SK-MEL-5 (cell line): ENCODE measurements at regions not wholly inside any gene's neighbourhood (a gene's known extent, or its start where the extent isn't known, plus 50 kb on each side); places are given as distances from the start of the nearest gene placed in this dataset.
A peak's percentile ranks its signal among the peaks of the same experiment; 100 is the strongest.

Source experiments
- DNase-seq: peaks from one replicate; pipeline ENCODE4 v3.0.0-alpha.2; 2016; ENCODE audit warnings: low read depth, low spot score
- in situ Hi-C: cut with HindIII; loops from 2 replicates; pipeline ENCODE4 v1.10.0; 2016; ENCODE audit warnings: low sequenced_read_pairs, high pct_unique_total_duplicates, low pct_unique_long_range_greater_than_20kb

- in situ Hi-C loops, result no loop called here
- no peak for DNase-seq
Observed at GRCh38 chr2:144701259-144701658, 181.3 kb upstream of the ZEB2 start.

GRCh38 chr2:144698156-144698555 is 178.2 kb upstream of the ZEB2 start:
- DNase-seq, result no peak
- in situ Hi-C loops, result no loop called here

DNA sequence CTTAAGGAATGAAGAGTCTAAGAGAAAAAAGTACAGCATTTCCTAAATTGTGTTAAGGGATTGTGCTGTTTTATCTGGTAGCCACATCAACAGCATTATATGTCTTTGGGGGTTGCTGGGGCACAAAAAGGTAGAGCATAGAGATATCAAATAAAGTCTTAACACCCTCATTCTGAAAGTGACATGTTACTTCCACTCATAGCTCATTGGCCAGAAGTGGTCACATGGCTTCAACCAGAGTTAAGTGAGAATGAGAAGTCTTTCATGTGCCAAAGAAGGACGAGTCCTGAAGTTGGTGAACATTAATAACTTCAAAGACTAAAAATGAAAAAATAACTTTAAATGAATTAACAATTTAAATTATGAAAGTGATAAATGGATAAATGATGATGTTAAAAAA is 175.7 kb upstream of the ZEB2 start:
- in situ Hi-C loops, result no loop called here
- DNase-seq, result no peak

- no peak for DNase-seq
- in situ Hi-C loops, result no loop called here
Observed at GRCh38 chr2:144694456-144694855, 174.5 kb upstream of the ZEB2 start.

GRCh38 chr2:144693179-144693578 is 173.3 kb upstream of the ZEB2 start:
- no peak for DNase-seq
- in situ Hi-C loops, result no loop called here

DNA sequence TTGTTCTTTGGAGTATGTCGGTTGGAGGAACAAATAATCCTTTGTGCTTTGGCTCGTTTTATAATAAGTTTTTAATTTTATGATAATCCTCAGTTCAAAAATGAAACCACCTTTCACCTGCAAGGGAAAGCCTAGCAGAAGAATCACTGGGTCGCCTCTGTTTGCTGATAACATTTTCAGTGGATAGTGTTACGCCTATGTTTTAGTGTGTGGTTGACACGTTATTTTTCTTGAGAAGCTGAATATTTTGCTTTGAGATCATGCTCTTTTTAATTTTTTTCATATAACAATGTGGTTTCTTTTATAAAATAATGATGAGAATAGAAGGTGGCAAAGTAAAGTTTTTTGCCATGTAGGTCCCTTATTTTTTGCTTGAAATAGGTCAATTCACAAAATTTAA is 172.7 kb upstream of the ZEB2 start:
- DNase-seq, result no peak
- in situ Hi-C loops, result no loop called here

DNA sequence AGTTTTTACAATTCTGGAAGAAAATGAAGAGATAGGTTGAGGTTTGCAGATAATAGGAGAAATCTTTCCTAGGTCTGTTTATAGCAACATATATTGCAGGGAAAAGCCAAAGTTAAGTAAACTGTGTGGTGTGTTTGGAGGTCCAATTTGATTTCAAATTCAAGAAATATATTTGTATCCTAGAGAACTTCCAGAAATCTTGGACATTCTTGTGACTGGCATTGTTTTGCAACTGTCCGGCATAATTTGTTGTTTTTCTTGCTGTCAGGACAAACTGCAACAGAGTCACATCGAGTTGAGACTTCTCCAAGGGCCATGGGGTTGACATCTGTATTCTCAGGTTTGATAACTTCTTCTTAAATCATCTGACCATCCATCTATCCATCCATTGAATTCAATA is 170.9 kb upstream of the ZEB2 start:
- in situ Hi-C loops, result no loop called here
- DNase-seq, result no peak

- in situ Hi-C loops, result no loop called here
- no peak for DNase-seq
Observed at GRCh38 chr2:144686518-144687215, 166.7 kb upstream of the ZEB2 start.

DNA sequence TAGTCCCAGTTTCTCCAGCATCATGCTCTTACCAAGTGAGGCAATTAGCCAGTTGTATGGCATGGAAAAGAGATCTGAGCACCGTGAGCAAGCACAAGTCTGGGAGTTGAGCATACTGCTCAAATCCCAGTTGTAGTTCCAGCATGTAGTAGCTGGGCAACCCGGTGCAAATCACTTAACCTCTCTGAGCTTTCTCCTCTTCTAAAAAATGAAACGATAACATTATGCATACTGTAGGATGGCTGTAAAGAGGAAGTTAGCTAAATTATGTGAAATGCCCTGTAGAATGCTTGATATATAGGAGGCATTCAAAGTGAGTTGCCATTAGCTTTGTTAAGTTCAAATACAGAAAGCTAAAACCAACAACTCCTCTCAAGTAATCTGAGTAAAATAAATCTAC is 164.0 kb upstream of the ZEB2 start:
- in situ Hi-C loops, result no loop called here

GRCh38 chr2:144683107-144683753 is 163.3 kb upstream of the ZEB2 start:
- DNase-seq, result no peak
- in situ Hi-C loops, result no loop called here

More for the DNA sequence above, 164.0 kb upstream of the ZEB2 start:
- DNase-seq, result no peak

DNA sequence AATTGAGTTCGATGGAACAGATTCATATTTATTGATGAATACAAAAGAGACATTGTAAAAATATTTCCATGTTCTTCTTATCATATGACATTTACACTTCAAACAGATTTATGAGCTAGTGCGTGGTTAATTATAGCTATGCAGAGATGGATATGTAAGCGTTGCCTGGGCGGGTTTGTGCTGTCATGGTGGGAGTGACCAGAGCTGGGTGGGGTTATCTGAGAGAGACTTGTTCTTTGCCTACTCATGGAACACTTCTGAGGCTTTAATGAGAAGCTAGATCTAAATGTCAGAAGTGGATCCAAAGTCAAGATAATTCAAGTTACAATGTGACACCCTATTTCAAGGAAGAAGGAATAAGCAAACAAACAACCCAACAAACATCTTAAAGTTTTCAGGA is 162.3 kb upstream of the ZEB2 start:
- in situ Hi-C loops, result no loop called here

DNA sequence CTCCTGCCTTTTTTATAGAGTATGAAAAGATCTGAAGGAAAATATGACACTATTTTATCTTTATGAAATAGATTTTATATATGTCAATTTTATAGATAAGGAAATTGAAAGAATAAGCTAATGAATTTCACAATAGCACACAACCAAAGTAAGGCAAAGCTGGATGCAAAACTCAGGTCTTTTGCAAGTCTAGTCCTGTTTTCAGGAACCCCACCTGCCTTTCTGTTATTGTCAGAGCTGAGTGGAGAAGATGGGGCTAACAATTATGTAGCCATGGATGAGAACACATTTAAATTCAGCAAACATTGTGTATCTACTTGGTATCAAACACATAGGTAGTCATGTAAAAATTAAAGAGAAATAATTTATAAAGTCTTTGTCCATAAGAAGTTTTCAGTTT is 161.5 kb upstream of the ZEB2 start:
- no peak for DNase-seq
- in situ Hi-C loops, result no loop called here

More for the DNA sequence above, 162.3 kb upstream of the ZEB2 start:
- DNase-seq, result peak; percentile 32

- in situ Hi-C loops, result no loop called here
- DNase-seq, result no peak
Observed at GRCh38 chr2:144679942-144680341, 160.0 kb upstream of the ZEB2 start.

DNA sequence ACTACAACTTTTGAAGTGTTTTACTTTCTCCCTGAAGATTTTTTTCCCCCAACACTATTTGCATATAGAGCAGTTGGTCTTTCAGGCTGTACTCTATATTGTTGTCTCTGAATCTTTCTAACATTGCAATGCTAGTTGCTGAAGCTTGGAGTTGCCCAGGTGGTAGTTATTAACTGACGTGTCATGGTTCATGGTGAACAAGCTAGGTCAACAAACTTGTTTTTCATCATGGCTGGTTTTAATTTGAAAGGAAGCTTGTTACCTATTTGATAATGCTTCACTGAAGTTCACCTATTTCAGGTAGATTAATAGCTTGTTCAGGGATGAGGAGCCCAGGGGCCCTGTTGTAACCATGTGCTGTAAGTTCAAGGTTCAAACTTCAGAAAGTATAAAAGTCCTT is 158.8 kb upstream of the ZEB2 start:
- in situ Hi-C loops, result no loop called here
- DNase-seq, result no peak

DNA sequence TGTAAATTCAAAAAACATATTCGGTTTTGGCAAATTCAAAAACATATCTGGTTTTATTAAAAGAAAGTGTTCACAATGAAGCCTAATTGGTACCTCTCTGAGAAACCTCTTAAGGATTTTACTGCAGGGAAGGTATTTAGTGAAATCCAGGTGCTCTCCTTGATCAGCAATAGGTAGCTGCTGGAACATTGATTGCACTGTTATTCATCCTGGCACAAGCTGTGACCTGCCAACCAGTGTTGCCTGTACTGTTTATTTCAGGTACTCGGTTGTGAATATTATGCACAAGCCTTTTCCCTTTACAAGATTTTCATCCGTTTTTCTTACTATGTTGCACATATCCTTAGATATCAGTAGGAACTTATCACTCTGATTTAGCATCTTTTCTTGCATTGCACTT is 155.8 kb upstream of the ZEB2 start:
- in situ Hi-C loops, result no loop called here
- DNase-seq, result no peak

DNA sequence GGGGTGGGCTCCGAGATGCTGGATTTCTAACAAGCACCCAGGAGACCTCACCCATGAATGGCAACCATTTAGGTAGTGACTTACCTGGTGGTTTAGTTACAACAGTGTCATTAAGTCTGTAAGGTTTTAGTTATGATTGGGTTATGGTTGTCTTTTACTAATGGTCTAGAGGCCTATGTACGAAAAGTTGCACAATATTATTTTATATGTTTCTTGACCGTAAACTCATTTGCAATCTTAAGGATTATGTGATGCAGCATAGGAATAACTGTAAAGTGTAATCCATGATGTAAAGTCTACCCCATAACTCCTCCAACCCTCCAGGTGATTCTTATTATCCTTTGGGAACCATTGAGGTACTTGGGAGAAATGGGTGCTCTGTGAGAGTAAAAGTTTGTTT is 155.4 kb upstream of the ZEB2 start:
- DNase-seq, result no peak
- in situ Hi-C loops, result no loop called here

GRCh38 chr2:144674071-144674470 is 154.2 kb upstream of the ZEB2 start:
- peak; percentile 19 for DNase-seq
- in situ Hi-C loops, result no loop called here

DNA sequence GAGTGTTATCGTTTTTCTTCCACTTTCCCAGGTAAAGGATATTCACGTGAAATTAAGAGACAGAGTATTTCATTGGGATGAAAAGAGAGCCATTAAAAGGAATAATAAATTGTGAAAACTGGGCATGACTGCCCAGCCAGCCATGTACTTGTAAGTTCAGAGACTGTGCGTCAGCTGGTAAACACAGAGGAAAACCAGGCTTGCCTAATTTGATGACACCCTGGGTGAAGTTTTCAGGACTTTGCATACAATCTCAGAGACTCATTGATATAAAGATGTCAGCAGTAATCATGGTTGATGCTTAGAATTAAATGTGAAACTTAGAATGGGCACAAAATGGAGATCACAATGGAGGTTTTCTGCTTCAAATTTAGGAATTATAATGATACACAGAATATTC is 153.5 kb upstream of the ZEB2 start:
- in situ Hi-C loops, result no loop called here
- DNase-seq, result no peak

- in situ Hi-C loops, result no loop called here
- DNase-seq, result no peak
Observed at GRCh38 chr2:144671695-144672455, 152.0 kb upstream of the ZEB2 start.
